HG03439 (cell line): ENCODE measurements at regions not wholly inside any gene's neighbourhood (a gene's known extent, or its start where the extent isn't known, plus 50 kb on each side); places are given as distances from the start of the nearest gene placed in this dataset.

ENCODE experiments used
- ATAC-seq: cut with Tn5 transposase; IDR thresholded peaks from one replicate; pipeline ENCODE4 v1.9.1; 2021; ENCODE audit warnings: mild to moderate bottlenecking, moderate library complexity; ENCODE audit not compliant: unreplicated experiment

GRCh38 chr20:23207826-23208540 is 121.9 kb upstream of the CD93 start:
- no peak for ATAC-seq

- ATAC-seq: no peak
Observed at GRCh38 chr20:23206995-23207394, 120.9 kb upstream of the CD93 start.

GRCh38 chr20:23206061-23206460 is 119.9 kb upstream of the CD93 start:
- no peak for ATAC-seq

- no peak for ATAC-seq
Observed at GRCh38 chr20:23205611-23206041, 119.5 kb upstream of the CD93 start.

- ATAC-seq: no peak
Observed at GRCh38 chr20:23205211-23205610, 119.1 kb upstream of the CD93 start.

- ATAC-seq: no peak
Observed at GRCh38 chr20:23203951-23204730, 118.0 kb upstream of the CD93 start.

GRCh38 chr20:23203310-23203709 is 117.2 kb upstream of the CD93 start:
- ATAC-seq: no peak

GRCh38 chr20:23201658-23202057 is 115.5 kb upstream of the CD93 start:
- ATAC-seq: no peak

- no peak for ATAC-seq
Observed at GRCh38 chr20:23200914-23201313, 114.8 kb upstream of the CD93 start.

- ATAC-seq: no peak
Observed at GRCh38 chr20:23200413-23200812, 114.3 kb upstream of the CD93 start.

GRCh38 chr20:23199356-23199755 is 113.2 kb upstream of the CD93 start:
- ATAC-seq: no peak

- no peak for ATAC-seq
Observed at GRCh38 chr20:23198815-23199214, 112.7 kb upstream of the CD93 start.

GRCh38 chr20:23197836-23198235 is 111.7 kb upstream of the CD93 start:
- no peak for ATAC-seq

- no peak for ATAC-seq
Observed at GRCh38 chr20:23195636-23196035, 109.5 kb upstream of the CD93 start.

- no peak for ATAC-seq
Observed at GRCh38 chr20:23193801-23194384, 107.8 kb upstream of the CD93 start.

GRCh38 chr20:23192469-23192868 is 106.3 kb upstream of the CD93 start:
- no peak for ATAC-seq

- ATAC-seq: no peak
Observed at GRCh38 chr20:23190557-23190956, 104.4 kb upstream of the CD93 start.

GRCh38 chr20:23189854-23190253 is 103.7 kb upstream of the CD93 start:
- ATAC-seq: no peak

GRCh38 chr20:23189341-23189740 is 103.2 kb upstream of the CD93 start:
- no peak for ATAC-seq

GRCh38 chr20:23188377-23189169 is 102.4 kb upstream of the CD93 start:
- ATAC-seq: no peak

- no peak for ATAC-seq
Observed at GRCh38 chr20:23187751-23188150, 101.6 kb upstream of the CD93 start.
